Common myeloid progenitor, CD34-positive (primary cell): ENCODE measurements at regions not wholly inside any gene's neighbourhood (a gene's known extent, or its start where the extent isn't known, plus 50 kb on each side); places are given as distances from the start of the nearest gene placed in this dataset.

Source experiments
- CTCF ChIA-PET: fragments of 350-600 bp; sonication (Branson Sonifier 250); formaldehyde crosslinking; loops from one replicate; lab custom pipeline; 2021; ENCODE audit warnings: antibody characterized with exemption; lab: Charles Lee
- POLR2A ChIA-PET: fragments of 350-600 bp; sonication (Branson Sonifier 250); formaldehyde crosslinking; loops from one replicate; lab custom pipeline; 2021; ENCODE audit warnings: antibody characterized with exemption; lab: Charles Lee
- DNase-seq, 3 donors: peaks; one replicate each; pipeline versions ENCODE4 v3.0.0 to v3.0.0-alpha.2; 2013
- H3K27ac ChIP-seq, 2 experiments: 1 replicate in 1 of 2; 2 replicates in 1 of 2; pipeline ENCODE4 v1.7.0; 2013; ENCODE audit warnings: inconsistent platforms in 2 of 2, low read length in 2 of 2, mild to moderate bottlenecking in 2 of 2, low read depth in 1 of 2, moderate library complexity in 1 of 2; ENCODE audit not compliant: severe bottlenecking in 2 of 2, insufficient read depth in 1 of 2, poor library complexity in 1 of 2
- H3K27me3 ChIP-seq, 5 experiments: replicated peaks in 2 of 5; 1 replicate in 3 of 5; 2 replicates in 2 of 5; pipeline versions ENCODE4 v1.6.1 to v1.7.0; 2013; ENCODE audit warnings: low read length in 4 of 5, mild to moderate bottlenecking in 2 of 5, moderate library complexity in 2 of 5, inconsistent platforms in 1 of 5; ENCODE audit not compliant: insufficient read depth in 5 of 5, control insufficient read depth in 4 of 5
- H3K36me3 ChIP-seq, 4 experiments: 1 replicate in 2 of 4; 2 replicates in 2 of 4; pipeline versions ENCODE4 v1.6.1 to v1.7.0; 2013; ENCODE audit warnings: low read length in 3 of 4, control low read depth in 1 of 4, mild to moderate bottlenecking in 1 of 4; ENCODE audit not compliant: control insufficient read depth in 4 of 4, insufficient read depth in 4 of 4
- H3K4me1 ChIP-seq, 4 experiments: 1 replicate in 3 of 4; 2 replicates in 1 of 4; pipeline versions ENCODE4 v1.6.1 to v1.7.1; 2013; ENCODE audit warnings: low read length in 3 of 4, mild to moderate bottlenecking in 3 of 4, control low read depth in 1 of 4, inconsistent platforms in 1 of 4, moderate library complexity in 1 of 4; ENCODE audit not compliant: control insufficient read depth in 4 of 4, insufficient read depth in 4 of 4; ENCODE audit errors: control extremely low read depth in 1 of 4
- H3K4me3 ChIP-seq, 7 experiments: 1 replicate in 4 of 7; 2 replicates in 3 of 7; pipeline versions ENCODE4 v1.5.1 to v1.7.0; 2013; ENCODE audit warnings: mild to moderate bottlenecking in 7 of 7, low read length in 6 of 7, moderate library complexity in 6 of 7, inconsistent platforms in 2 of 7, low read depth in 2 of 7, control low read depth in 1 of 7; ENCODE audit not compliant: insufficient read depth in 4 of 7, control insufficient read depth in 1 of 7; ENCODE audit errors: extremely low read depth in 1 of 7
- H3K9me3 ChIP-seq, 5 experiments: 1 replicate in 4 of 5; 2 replicates in 1 of 5; pipeline versions ENCODE4 v1.6.1 to v1.7.1; 2013; ENCODE audit warnings: low read length in 4 of 5, mild to moderate bottlenecking in 2 of 5, inconsistent platforms in 1 of 5, low read depth in 1 of 5, moderate library complexity in 1 of 5; ENCODE audit not compliant: control insufficient read depth in 4 of 5, insufficient read depth in 2 of 5; ENCODE audit errors: control extremely low read depth in 1 of 5
- WGBS: methylation state at CpG from one replicate; pipeline ENCODE4 v1.1.5; 2013; ENCODE audit not compliant: insufficient coverage; 5-methylcytosine and 5-hydroxymethylcytosine counted together

GRCh38 chr9:118721923-118722322 lies 647.3 kb downstream of the BRINP1 start:
- no peak overlapping the region for H3K27ac ChIP-seq
- no peaks in the 10 kb centered on the region for H3K27me3 ChIP-seq
- ChIA-PET CTCF (no interaction called here), POLR2A (no interaction called here)
- WGBS = 85% methylated on average over 1 of the region's 2 CpGs
- H3K4me1 ChIP-seq = no peaks in the 10 kb centered on the region
- no peaks in the 10 kb centered on the region for H3K36me3 ChIP-seq
- no peak for DNase-seq
- H3K4me3 ChIP-seq = no peak overlapping the region
- peaks cover 0 to 3% (median 0%) of the 10 kb centered on the region in 5 experiments for H3K9me3 ChIP-seq

- no peak overlapping the region for H3K4me3 ChIP-seq
- POLR2A ChIA-PET = no interaction called here
Measured at GRCh38 chr9:118729981-118730380, 639.3 kb downstream of the BRINP1 start.

GRCh38 chr9:118732998-118733397 lies 636.2 kb downstream of the BRINP1 start:
- 100% methylated on average over 1 of the region's 1 CpG for WGBS
- Histone ChIP-seq H3K4me3 (no peak overlapping the region), H3K9me3 (peaks cover 0 to 10% (median 4%) of the 10 kb centered on the region in 5 experiments), H3K27me3 (no peaks in the 10 kb centered on the region), H3K27ac (no peak overlapping the region), H3K36me3 (no peaks in the 10 kb centered on the region), H3K4me1 (no peaks in the 10 kb centered on the region)
- CTCF ChIA-PET = no interaction called here
- DNase-seq = no peak
- POLR2A ChIA-PET = no interaction called here

More at GRCh38 chr9:118729981-118730380, 639.3 kb downstream of the BRINP1 start:
- Histone ChIP-seq H3K9me3 (peaks cover 0 to 2% (median 0%) of the 10 kb centered on the region in 5 experiments), H3K4me1 (no peaks in the 10 kb centered on the region), H3K36me3 (no peaks in the 10 kb centered on the region), H3K27me3 (no peaks in the 10 kb centered on the region), H3K27ac (no peak overlapping the region)
- no peak for DNase-seq
- 100% methylated on average over 1 of the region's 2 CpGs for WGBS
- CTCF ChIA-PET = no interaction called here

GRCh38 chr9:118734696-118735095 lies 634.5 kb downstream of the BRINP1 start:
- H3K9me3 ChIP-seq = peaks cover 0 to 10% (median 4%) of the 10 kb centered on the region in 5 experiments
- no peak overlapping the region for H3K27ac ChIP-seq
- DNase-seq = no peak
- CTCF ChIA-PET = no interaction called here
- WGBS = 82% methylated on average over 2 of the region's 2 CpGs
- no peaks in the 10 kb centered on the region for H3K27me3 ChIP-seq
- POLR2A ChIA-PET = no interaction called here
- H3K4me1 ChIP-seq = no peaks in the 10 kb centered on the region
- H3K4me3 ChIP-seq = no peak overlapping the region
- H3K36me3 ChIP-seq = no peaks in the 10 kb centered on the region

- Histone ChIP-seq H3K4me3 (no peak overlapping the region), H3K4me1 (no peaks in the 10 kb centered on the region), H3K27ac (no peak overlapping the region), H3K9me3 (peaks cover 0 to 10% (median 4%) of the 10 kb centered on the region in 5 experiments), H3K27me3 (no peaks in the 10 kb centered on the region), H3K36me3 (no peaks in the 10 kb centered on the region)
- POLR2A ChIA-PET = no interaction called here
- DNase-seq = no peak
- CTCF ChIA-PET = no interaction called here
Measured at GRCh38 chr9:118736406-118736805, 632.8 kb downstream of the BRINP1 start.

- ChIA-PET CTCF (no interaction called here), POLR2A (no interaction called here)
- H3K4me1 ChIP-seq = no peaks in the 10 kb centered on the region
- no peaks in the 10 kb centered on the region for H3K36me3 ChIP-seq
- no peak overlapping the region for H3K27ac ChIP-seq
- no peaks in the 10 kb centered on the region for H3K27me3 ChIP-seq
- no peak for DNase-seq
- H3K9me3 ChIP-seq = no peaks in the 10 kb centered on the region
- WGBS = 91% methylated on average over 7 of the region's 7 CpGs
- H3K4me3 ChIP-seq = no peak overlapping the region
Measured at GRCh38 chr9:118751077-118751847, 618.0 kb downstream of the BRINP1 start.

GRCh38 chr9:118751848-118752223 lies 617.4 kb downstream of the BRINP1 start:
- Histone ChIP-seq H3K27me3 (no peaks in the 10 kb centered on the region), H3K27ac (no peak overlapping the region), H3K9me3 (no peaks in the 10 kb centered on the region), H3K4me1 (no peaks in the 10 kb centered on the region), H3K4me3 (no peak overlapping the region), H3K36me3 (no peaks in the 10 kb centered on the region)
- no peak for DNase-seq
- ChIA-PET POLR2A (no interaction called here), CTCF (no interaction called here)
- WGBS = 33% methylated on average over 2 of the region's 3 CpGs
